ENCODE measurements at regions not wholly inside any gene's neighbourhood (a gene's known extent, or its start where the extent isn't known, plus 50 kb on each side); places are given as distances from the start of the nearest gene placed in this dataset.

GRCh38 chr4:84001876-84002569, 466.1 kb downstream of the GPAT3 start:
- H3K27ac ChIP-seq: no peak overlapping the region
- intact Hi-C loops (cut with DNase I): no loop called here
- no peaks in the 10 kb centered on the region for H3K9me3 ChIP-seq (replicated peaks in 1 of 3)
- TF ChIP-seq CTCF (IDR thresholded peaks at IDR 0.05): no peak
- no peak for TF ChIP-seq POLR2A (IDR thresholded peaks at IDR 0.05)
- H3K27me3 ChIP-seq: no peaks in the 10 kb centered on the region
- WGBS, 4 donors: 68 to 76% (median 71%) methylated on average over 2 of the region's 2 CpGs
- H3K36me3 ChIP-seq (replicated peaks in 1 of 2): no peaks in the 10 kb centered on the region
- H3K4me1 ChIP-seq (replicated peaks in 1 of 2): no peaks in the 10 kb centered on the region
- H3K4me3 ChIP-seq: no peak overlapping the region
- DNase-seq: no peak

DNA sequence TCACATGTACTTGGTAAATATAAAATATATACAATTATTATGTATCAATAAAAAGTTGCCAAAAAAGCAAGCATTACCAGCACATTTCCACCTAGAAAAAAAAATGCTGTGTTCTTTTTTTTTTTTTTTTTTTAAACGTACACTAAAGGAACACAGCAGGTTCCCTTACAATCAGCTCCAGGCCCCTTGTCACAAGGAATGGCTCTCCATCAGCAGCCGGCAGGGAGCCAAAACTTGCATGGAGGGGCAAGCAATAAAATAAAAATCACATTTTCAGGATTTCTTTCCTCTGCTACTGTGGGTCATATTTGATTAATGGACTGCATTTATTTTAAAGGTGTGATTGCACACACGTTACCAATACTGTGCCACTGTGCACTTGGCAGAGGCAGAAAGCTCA, 460.3 kb downstream of the GPAT3 start:
- H3K27ac ChIP-seq: no peak overlapping the region
- no peaks in the 10 kb centered on the region for H3K27me3 ChIP-seq
- no peaks in the 10 kb centered on the region for H3K4me1 ChIP-seq (replicated peaks in 1 of 2)
- intact Hi-C loops (cut with DNase I): no loop called here
- H3K36me3 ChIP-seq (replicated peaks in 1 of 2): no peaks in the 10 kb centered on the region
- H3K4me3 ChIP-seq: no peak overlapping the region
- no peaks in the 10 kb centered on the region for H3K9me3 ChIP-seq (replicated peaks in 1 of 3)
- WGBS, 4 donors: 40 to 54% (median 43%) methylated on average over 3 of the region's 3 CpGs
- no peak for TF ChIP-seq POLR2A (IDR thresholded peaks at IDR 0.05)
- TF ChIP-seq CTCF (IDR thresholded peaks at IDR 0.05): no peak
- no peak for DNase-seq

- H3K9me3 ChIP-seq (replicated peaks in 1 of 3): no peaks in the 10 kb centered on the region
- WGBS, 4 donors: 53 to 71% (median 62%) methylated on average over 7 of the region's 7 CpGs
- no peak overlapping the region for H3K27ac ChIP-seq
- H3K36me3 ChIP-seq (replicated peaks in 1 of 2): no peaks in the 10 kb centered on the region
- no peak for DNase-seq
- intact Hi-C loops (cut with DNase I): no loop called here
- H3K4me1 ChIP-seq (replicated peaks in 1 of 2): no peaks in the 10 kb centered on the region
- H3K4me3 ChIP-seq: no peak overlapping the region
- TF ChIP-seq POLR2A (IDR thresholded peaks at IDR 0.05) (no peak), CTCF (IDR thresholded peaks at IDR 0.05) (no peak)
- H3K27me3 ChIP-seq: no peaks in the 10 kb centered on the region
Observed at GRCh38 chr4:83993774-83994173, 457.9 kb downstream of the GPAT3 start.

DNA sequence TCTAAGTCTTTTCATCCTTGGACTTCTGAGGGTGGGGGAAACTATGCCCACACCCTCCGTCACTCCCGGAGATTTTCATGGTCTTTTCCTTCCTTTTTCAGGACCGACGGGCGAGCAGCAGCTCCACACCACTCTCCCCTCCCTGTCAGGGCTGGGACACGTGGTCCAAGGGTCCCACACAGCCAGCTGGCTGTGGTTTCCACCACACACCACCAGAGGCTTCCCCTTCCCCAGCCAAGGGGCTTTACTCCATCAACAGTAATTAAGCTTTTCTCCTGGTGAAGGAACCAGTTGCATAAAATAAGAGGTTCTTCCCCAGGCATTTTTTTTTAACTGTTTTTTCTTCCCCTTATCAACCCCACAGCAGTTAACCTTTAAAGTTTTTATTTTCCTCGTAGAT, 453.9 kb downstream of the GPAT3 start:
- no peaks in the 10 kb centered on the region for H3K36me3 ChIP-seq (replicated peaks in 1 of 2)
- H3K4me3 ChIP-seq: no peak overlapping the region
- TF ChIP-seq POLR2A (IDR thresholded peaks at IDR 0.05): no peak
- DNase-seq: no peak
- intact Hi-C loops (cut with DNase I): no loop called here
- no peak overlapping the region for H3K27ac ChIP-seq
- H3K9me3 ChIP-seq (replicated peaks in 1 of 3): no peaks in the 10 kb centered on the region
- H3K4me1 ChIP-seq (replicated peaks in 1 of 2): no peaks in the 10 kb centered on the region
- H3K27me3 ChIP-seq: no peaks in the 10 kb centered on the region
- 55 to 63% (median 61%) methylated on average over 7 of the region's 7 CpGs for WGBS, 4 donors

DNA sequence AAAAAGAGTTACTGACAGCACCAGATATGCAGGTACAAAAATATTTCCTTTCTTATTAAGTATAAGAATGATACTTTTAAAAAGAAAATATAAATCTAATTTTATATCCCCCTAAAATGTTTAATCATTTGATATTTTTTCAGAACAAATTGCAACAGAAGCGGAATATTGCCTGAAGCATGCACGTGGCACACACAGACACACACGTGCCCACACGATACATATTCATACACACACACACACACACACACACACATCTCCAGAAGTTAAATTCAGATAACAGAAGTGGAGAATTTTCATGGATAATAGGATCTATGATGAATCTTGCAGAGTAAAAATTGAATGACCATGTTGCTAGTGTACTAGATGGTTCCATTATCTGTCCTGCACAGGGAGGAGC, 445.2 kb downstream of the GPAT3 start:
- TF ChIP-seq CTCF (IDR thresholded peaks at IDR 0.05) (no peak), POLR2A (IDR thresholded peaks at IDR 0.05) (no peak)
- Histone ChIP-seq H3K27ac (no peak overlapping the region), H3K4me3 (no peak overlapping the region), H3K9me3 (replicated peaks in 1 of 3) (no peaks in the 10 kb centered on the region), H3K4me1 (replicated peaks in 1 of 2) (no peaks in the 10 kb centered on the region), H3K36me3 (replicated peaks in 1 of 2) (no peaks in the 10 kb centered on the region), H3K27me3 (no peaks in the 10 kb centered on the region)
- intact Hi-C loops (cut with DNase I): no loop called here
- no peak for DNase-seq
- 84 to 91% (median 89%) methylated on average over 4 of the region's 4 CpGs for WGBS, 4 donors
